ENCODE measurements at regions not wholly inside any gene's neighbourhood (a gene's known extent, or its start where the extent isn't known, plus 50 kb on each side); places are given as distances from the start of the nearest gene placed in this dataset.

GRCh38 chr1:170460414-170461155, 71.4 kb upstream of the GORAB start (continued):
- TF ChIP-seq CHD7 (IDR thresholded peaks at IDR 0.05; ENCODE audit: insufficient replicate concordance, low read length) (no peak), CEBPB (IDR thresholded peaks at IDR 0.05; ENCODE audit: low read depth, low read length) (no peak), POLR2AphosphoS5 (IDR thresholded peaks at IDR 0.05; ENCODE audit: low read depth, low read length) (no peak), HDAC6 (IDR thresholded peaks at IDR 0.05; ENCODE audit: low read depth, low read length) (no peak), CHD1 (IDR thresholded peaks at IDR 0.05; ENCODE audit: low read depth, low read length) (no peak), CTBP2 (IDR thresholded peaks at IDR 0.05; ENCODE audit: borderline replicate concordance, insufficient read depth, insufficient read length, low read length) (no peak), CTCF (IDR thresholded peaks at IDR 0.05; ENCODE audit: control extremely low read depth in 1 of 3, insufficient read depth in 1 of 3, low read depth in 1 of 3, low read length in 3 of 3) (no peak), ASH2L (IDR thresholded peaks at IDR 0.05; ENCODE audit: low read length) (no peak)

All from H1 (cell line).